Fibroblast of villous mesenchyme (primary cell): ENCODE measurements at regions not wholly inside any gene's neighbourhood (a gene's known extent, or its start where the extent isn't known, plus 50 kb on each side); places are given as distances from the start of the nearest gene placed in this dataset.

Source experiments
- DNase-seq: peaks from one replicate; pipeline ENCODE4 v3.0.0-alpha.2; 2010; ENCODE audit warnings: low read depth
- H3K4me3 ChIP-seq: 2 replicates; pipeline ENCODE4 v1.5.1; 2011; ENCODE audit warnings: low read depth, mild to moderate bottlenecking, low read length
- TF ChIP-seq, protein P1 (sequence below): IDR thresholded peaks from 2 replicates; pipeline ENCODE4 v1.5.1; 2012; ENCODE audit warnings: low read depth, mild to moderate bottlenecking, low read length; ENCODE audit not compliant: insufficient read depth

DNA sequence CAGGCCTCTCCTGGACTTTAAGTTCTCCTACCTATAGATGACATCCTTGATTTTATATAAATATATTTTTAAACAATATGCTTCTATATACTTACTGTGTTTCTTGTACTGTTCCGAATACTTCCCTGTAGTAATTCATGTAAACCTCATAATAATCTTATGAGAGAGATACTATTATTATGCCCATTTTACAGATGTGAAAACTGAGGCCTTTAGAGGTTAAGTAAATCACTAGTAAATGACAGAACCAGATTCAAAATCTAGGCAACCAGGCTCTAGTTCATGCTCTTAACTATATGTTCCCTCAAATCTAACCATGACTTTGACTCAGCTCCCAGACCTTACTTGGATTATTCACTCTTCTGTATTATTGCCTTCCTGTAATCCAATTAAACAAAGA is 243.0 kb upstream of the NR4A3 start:
- TF ChIP-seq, protein P1, sequence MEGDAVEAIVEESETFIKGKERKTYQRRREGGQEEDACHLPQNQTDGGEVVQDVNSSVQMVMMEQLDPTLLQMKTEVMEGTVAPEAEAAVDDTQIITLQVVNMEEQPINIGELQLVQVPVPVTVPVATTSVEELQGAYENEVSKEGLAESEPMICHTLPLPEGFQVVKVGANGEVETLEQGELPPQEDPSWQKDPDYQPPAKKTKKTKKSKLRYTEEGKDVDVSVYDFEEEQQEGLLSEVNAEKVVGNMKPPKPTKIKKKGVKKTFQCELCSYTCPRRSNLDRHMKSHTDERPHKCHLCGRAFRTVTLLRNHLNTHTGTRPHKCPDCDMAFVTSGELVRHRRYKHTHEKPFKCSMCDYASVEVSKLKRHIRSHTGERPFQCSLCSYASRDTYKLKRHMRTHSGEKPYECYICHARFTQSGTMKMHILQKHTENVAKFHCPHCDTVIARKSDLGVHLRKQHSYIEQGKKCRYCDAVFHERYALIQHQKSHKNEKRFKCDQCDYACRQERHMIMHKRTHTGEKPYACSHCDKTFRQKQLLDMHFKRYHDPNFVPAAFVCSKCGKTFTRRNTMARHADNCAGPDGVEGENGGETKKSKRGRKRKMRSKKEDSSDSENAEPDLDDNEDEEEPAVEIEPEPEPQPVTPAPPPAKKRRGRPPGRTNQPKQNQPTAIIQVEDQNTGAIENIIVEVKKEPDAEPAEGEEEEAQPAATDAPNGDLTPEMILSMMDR = no peak
- no peak for DNase-seq

DNA sequence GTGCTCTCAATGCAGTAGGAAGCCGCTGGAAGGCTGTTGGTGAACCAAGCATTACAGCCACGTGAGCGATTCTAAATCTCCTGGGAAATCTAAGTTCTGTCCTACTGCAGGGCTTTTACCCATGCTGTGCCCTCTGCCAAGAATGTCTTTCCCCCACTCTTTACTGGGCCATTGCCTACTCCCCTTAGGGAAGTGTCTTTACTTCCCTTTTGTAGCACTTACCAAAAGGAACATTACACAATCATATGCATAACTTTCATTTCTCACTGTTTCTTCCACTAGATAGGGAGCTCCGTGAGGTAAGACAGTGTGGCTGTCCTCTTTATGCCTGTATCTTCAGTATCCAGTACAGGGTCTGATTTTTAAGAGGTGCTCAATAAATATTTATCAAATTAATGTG is 241.7 kb upstream of the NR4A3 start:
- DNase-seq = no peak
- H3K4me3 ChIP-seq = no peak overlapping the region
- TF ChIP-seq, protein P1 = no peak

More for the DNA sequence above, 243.0 kb upstream of the NR4A3 start:
- no peak overlapping the region for H3K4me3 ChIP-seq

DNA sequence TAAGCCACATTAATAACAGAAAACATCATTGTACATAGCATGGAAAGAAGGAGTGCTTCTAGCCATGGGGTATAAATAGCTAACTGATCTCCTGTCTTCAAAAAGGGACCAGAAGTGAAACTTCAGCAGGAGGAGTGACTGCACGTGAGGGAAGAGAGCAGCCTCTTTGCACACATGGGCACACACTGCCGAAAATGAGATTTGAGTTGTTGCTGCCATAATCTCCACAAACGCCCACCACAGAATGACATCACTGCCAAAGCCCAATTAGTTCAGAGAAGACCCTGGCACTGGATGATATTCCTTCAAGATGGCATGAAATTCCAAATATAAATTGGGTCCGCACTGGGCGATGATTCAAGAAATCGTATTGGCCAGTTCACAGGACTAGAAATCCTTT is 238.9 kb upstream of the NR4A3 start:
- no peak for DNase-seq
- TF ChIP-seq, protein P1 = no peak
- no peak overlapping the region for H3K4me3 ChIP-seq

DNA sequence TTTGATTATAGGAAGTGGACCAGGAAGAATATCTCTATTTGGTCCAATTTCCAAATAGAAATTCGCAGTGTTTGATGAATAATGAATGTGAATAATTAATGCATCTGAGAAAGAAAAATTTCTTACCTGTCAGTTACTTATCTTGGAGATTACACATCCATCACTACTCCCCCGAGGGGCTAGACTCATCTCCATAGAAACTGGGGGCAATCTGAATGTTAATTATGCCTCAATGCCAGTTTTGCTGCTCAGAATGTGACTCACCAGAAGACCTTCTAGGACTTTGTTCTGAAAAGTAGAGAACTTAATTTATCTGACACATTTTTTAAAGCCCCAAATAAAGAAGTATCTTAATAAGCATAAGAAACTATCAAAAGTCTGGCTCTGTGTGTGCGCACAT is 233.4 kb upstream of the NR4A3 start:
- DNase-seq = no peak
- TF ChIP-seq, protein P1 = no peak
- H3K4me3 ChIP-seq = no peak overlapping the region

DNA sequence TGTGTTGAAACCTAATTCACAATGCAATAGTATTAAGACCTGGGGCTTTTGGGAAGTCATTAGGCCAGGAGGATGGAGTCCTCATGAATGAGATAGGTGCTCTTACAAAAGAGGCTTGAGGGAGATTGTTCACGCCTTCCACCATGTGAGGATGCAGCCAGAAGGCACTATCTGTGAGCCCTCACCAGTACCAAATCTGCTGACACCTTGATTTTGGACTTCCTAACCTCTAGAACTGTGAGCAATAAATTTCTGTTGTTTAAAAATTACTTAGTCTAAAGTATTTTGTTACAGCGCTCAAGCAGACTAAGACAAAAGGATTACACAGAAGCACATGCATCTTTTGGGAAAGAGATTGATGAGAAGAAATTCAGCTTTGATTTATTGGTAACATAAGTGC is 232.9 kb upstream of the NR4A3 start:
- DNase-seq = no peak
- no peak overlapping the region for H3K4me3 ChIP-seq
- TF ChIP-seq, protein P1 = no peak

DNA sequence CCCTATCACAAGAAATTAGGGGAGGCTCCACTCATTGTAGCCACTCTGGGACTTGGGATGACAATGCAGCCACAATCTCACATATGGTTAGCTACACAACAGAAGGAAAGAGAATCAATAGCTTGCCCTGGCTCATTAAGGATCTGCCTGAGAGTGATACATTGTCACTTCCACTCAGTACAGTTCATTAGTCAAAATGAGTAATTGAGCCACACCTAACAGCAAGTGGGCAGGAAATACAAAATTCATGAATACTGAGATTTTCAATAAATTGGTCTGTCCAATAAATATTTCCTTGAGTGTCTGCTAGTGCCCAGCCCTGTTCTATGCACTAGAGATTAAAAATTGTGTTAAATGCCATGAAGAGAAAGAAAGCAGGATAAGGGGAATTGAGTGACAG is 231.3 kb upstream of the NR4A3 start:
- TF ChIP-seq, protein P1 = no peak
- H3K4me3 ChIP-seq = no peak overlapping the region
- no peak for DNase-seq

DNA sequence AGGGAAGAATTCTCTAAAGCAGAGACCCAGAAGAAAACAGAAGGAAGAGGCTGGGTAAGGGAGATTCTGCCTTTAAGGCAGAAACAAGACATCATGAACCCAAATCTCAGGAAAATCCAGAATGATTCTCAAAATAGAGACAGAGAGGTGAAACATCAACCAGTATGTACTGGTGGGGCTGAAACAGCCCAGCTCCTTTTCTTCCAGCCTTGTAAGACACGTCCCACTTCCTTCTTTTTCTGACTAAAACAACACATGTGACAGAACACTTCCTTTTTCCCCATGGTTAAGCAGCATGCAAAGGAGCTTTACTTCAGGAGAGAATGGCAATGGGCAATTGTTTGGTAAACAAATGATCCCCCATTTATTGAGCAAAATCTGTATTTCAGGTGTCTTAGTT is 230.8 kb upstream of the NR4A3 start:
- TF ChIP-seq, protein P1 = no peak

More for the DNA sequence above, 230.8 kb upstream of the NR4A3 start:
- DNase-seq = no peak
- H3K4me3 ChIP-seq = no peak overlapping the region
